Keratinocyte (primary cell): ENCODE measurements at regions not wholly inside any gene's neighbourhood (a gene's known extent, or its start where the extent isn't known, plus 50 kb on each side); places are given as distances from the start of the nearest gene placed in this dataset.

Experiments
- EZH2 ChIP-seq: IDR thresholded peaks from one replicate; pipeline ENCODE4 v1.6.1; 2012; ENCODE audit warnings: inconsistent platforms, mild to moderate bottlenecking, low read length, moderate library complexity
- TF ChIP-seq, protein P1 (sequence below), 3 experiments: IDR thresholded peaks in 1 of 3; conservative IDR thresholded peaks in 1 of 3; optimal IDR thresholded peaks in 1 of 3; 2 replicates in 2 of 3; 3 replicates in 1 of 3; pipeline versions ENCODE3 to v1.5.1; 2011; ENCODE audit warnings: low read length in 3 of 3, mild to moderate bottlenecking in 3 of 3, moderate library complexity in 2 of 3, control low read depth in 1 of 3, inconsistent platforms in 1 of 3; ENCODE audit not compliant: insufficient read depth in 2 of 3; ENCODE audit errors: extremely low read depth in 1 of 3

DNA sequence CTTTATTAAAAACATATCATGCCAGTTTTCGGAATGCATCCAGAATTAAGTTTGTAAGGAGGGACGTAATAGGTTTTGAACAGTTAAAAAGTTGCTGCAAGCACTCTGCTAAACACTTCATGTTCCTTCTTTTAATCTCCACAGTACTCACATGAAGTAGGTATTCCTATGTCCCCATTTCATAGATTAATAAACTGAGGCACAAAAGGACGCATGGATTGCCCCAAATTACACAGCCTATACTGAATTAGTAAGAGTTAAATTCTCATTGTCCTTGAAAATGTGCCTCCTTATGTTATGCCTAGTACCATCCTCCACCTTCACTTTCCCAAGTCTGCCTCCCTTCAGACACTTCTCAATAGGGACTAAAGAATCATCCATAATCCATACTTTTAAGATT is 358.9 kb upstream of the ATP5MC3 start:
- TF ChIP-seq, protein P1, sequence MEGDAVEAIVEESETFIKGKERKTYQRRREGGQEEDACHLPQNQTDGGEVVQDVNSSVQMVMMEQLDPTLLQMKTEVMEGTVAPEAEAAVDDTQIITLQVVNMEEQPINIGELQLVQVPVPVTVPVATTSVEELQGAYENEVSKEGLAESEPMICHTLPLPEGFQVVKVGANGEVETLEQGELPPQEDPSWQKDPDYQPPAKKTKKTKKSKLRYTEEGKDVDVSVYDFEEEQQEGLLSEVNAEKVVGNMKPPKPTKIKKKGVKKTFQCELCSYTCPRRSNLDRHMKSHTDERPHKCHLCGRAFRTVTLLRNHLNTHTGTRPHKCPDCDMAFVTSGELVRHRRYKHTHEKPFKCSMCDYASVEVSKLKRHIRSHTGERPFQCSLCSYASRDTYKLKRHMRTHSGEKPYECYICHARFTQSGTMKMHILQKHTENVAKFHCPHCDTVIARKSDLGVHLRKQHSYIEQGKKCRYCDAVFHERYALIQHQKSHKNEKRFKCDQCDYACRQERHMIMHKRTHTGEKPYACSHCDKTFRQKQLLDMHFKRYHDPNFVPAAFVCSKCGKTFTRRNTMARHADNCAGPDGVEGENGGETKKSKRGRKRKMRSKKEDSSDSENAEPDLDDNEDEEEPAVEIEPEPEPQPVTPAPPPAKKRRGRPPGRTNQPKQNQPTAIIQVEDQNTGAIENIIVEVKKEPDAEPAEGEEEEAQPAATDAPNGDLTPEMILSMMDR (optimal IDR thresholded peaks at IDR 0.05 in 1 of 3, IDR thresholded peaks at IDR 0.05 in 1 of 3, conservative IDR thresholded peaks at IDR 0.05 in 1 of 3; ENCODE audit: extremely low read depth in 1 of 3, insufficient read depth in 2 of 3, low read length in 3 of 3): no peak
- no peak for TF ChIP-seq EZH2
